Neural cell (in vitro differentiated cells): ENCODE measurements at regions not wholly inside any gene's neighbourhood (a gene's known extent, or its start where the extent isn't known, plus 50 kb on each side); places are given as distances from the start of the nearest gene placed in this dataset.

ENCODE experiments used
- H2AFZ ChIP-seq: fragments of 200-600, 300-800 bp; sonication (generic), shearing (Covaris generic); 2 replicates; pipeline ENCODE4 v1.6.0; 2014; ENCODE audit warnings: low read depth, mild to moderate bottlenecking, antibody characterized with exemption, low read length, moderate library complexity
- H3F3A ChIP-seq: fragments of 200-600 bp; shearing (Covaris generic); 2 replicates; pipeline ENCODE4 v1.6.1; 2016; ENCODE audit warnings: mild to moderate bottlenecking, moderate library complexity, mixed read lengths, antibody characterized with exemption, low read length; ENCODE audit not compliant: insufficient read depth, poor library complexity, severe bottlenecking
- H3K27ac ChIP-seq: fragments of 200-600, 300-800 bp; sonication (generic), shearing (Covaris generic); 2 replicates; pipeline ENCODE4 v1.5.1; 2014; ENCODE audit warnings: mild to moderate bottlenecking, low read length, moderate library complexity
- H3K27me3 ChIP-seq: fragments of 300-800, 200-600 bp; sonication (generic), shearing (Covaris generic); 2 replicates; pipeline ENCODE4 v1.6.0; 2014; ENCODE audit warnings: mild to moderate bottlenecking, low read depth, low read length, moderate library complexity; ENCODE audit not compliant: insufficient read depth
- H3K36me3 ChIP-seq: fragments of 300-800, 200-600 bp; sonication (generic), shearing (Covaris generic); 2 replicates; pipeline ENCODE4 v1.5.1; 2014; ENCODE audit warnings: mild to moderate bottlenecking, antibody characterized with exemption, low read length, moderate library complexity; ENCODE audit not compliant: insufficient read depth
- H3K4me2 ChIP-seq: fragments of 300-800, 200-600 bp; sonication (generic), shearing (Covaris generic); 2 replicates; pipeline ENCODE4 v1.6.0; 2014; ENCODE audit warnings: mild to moderate bottlenecking, low read length
- H3K4me3 ChIP-seq: fragments of 300-800, 200-600 bp; sonication (generic), shearing (Covaris generic); 2 replicates; pipeline ENCODE4 v1.5.1; 2014; ENCODE audit warnings: mild to moderate bottlenecking, low read length, moderate library complexity
- H3K79me2 ChIP-seq: fragments of 200-600 bp; shearing (Covaris generic); replicated peaks from 2 replicates; pipeline ENCODE4 v1.6.0; 2014; ENCODE audit warnings: mild to moderate bottlenecking, low read length, moderate library complexity; ENCODE audit not compliant: insufficient read depth
- H3K9ac ChIP-seq: fragments of 300-800, 200-600 bp; sonication (generic), shearing (Covaris generic); 2 replicates; pipeline ENCODE4 v1.6.1; 2016; ENCODE audit warnings: mild to moderate bottlenecking, low read length, mixed read lengths
- H3K9me2 ChIP-seq: fragments of 200-600 bp; shearing (Covaris generic); 2 replicates; pipeline ENCODE4 v1.6.1; 2016; ENCODE audit warnings: mild to moderate bottlenecking, low read length, mixed read lengths; ENCODE audit not compliant: insufficient read depth
- H3K9me3 ChIP-seq: fragments of 200-600, 300-800 bp; sonication (generic), shearing (Covaris generic); 2 replicates; pipeline ENCODE4 v1.6.1; 2016; ENCODE audit warnings: mild to moderate bottlenecking, mixed run types, low read length, moderate library complexity, mixed read lengths
- H4K20me1 ChIP-seq: fragments of 200-600 bp; shearing (Covaris generic); 2 replicates; pipeline ENCODE4 v1.6.1; 2016; ENCODE audit warnings: mild to moderate bottlenecking, mixed run types; ENCODE audit not compliant: insufficient read depth
- EP300 ChIP-seq: fragments of 450-650 bp; conservative IDR thresholded peaks from 2 replicates; pipeline ENCODE4 v1.6.1; 2014; ENCODE audit warnings: antibody characterized with exemption, mild to moderate bottlenecking, moderate library complexity; ENCODE audit not compliant: poor library complexity, severe bottlenecking
- EZH2 ChIP-seq: fragments of 200-600, 300-800 bp; shearing (Covaris generic), sonication (generic); IDR thresholded peaks from 2 replicates; pipeline ENCODE4 v1.6.1; 2014; ENCODE audit warnings: antibody characterized with exemption, low read length, borderline replicate concordance, mild to moderate bottlenecking; ENCODE audit not compliant: insufficient read depth, poor library complexity, severe bottlenecking
- MXI1 ChIP-seq: fragments of 450-650 bp; conservative IDR thresholded peaks from 2 replicates; pipeline ENCODE4 v1.6.1; 2014; ENCODE audit warnings: antibody characterized with exemption, mild to moderate bottlenecking; ENCODE audit not compliant: poor library complexity, severe bottlenecking
- POLR2AphosphoS5 ChIP-seq: IDR thresholded peaks from 2 replicates; pipeline ENCODE4 v1.6.1; 2012
- RAD21 ChIP-seq: fragments of 450-650 bp; conservative IDR thresholded peaks from 2 replicates; pipeline ENCODE4 v1.6.1; 2014; ENCODE audit warnings: antibody characterized with exemption, mild to moderate bottlenecking, moderate library complexity
- SMC3 ChIP-seq: fragments of 450-650 bp; conservative IDR thresholded peaks from 2 replicates; pipeline ENCODE4 v1.6.1; 2014; ENCODE audit warnings: antibody characterized with exemption, mild to moderate bottlenecking, moderate library complexity; ENCODE audit not compliant: poor library complexity
- TAF1 ChIP-seq: IDR thresholded peaks from 2 replicates; pipeline ENCODE4 v1.6.1; 2012; ENCODE audit warnings: low read depth
- TF ChIP-seq, protein P1 (sequence below): fragments of 450-650 bp; IDR thresholded peaks from 2 replicates; pipeline ENCODE4 v1.5.1; 2014; ENCODE audit warnings: antibody characterized with exemption, mild to moderate bottlenecking, moderate library complexity; ENCODE audit not compliant: poor library complexity, severe bottlenecking
- TF ChIP-seq, protein P2 (sequence below): IDR thresholded peaks from 2 replicates; pipeline ENCODE4 v1.6.1; 2012; ENCODE audit warnings: borderline replicate concordance

DNA sequence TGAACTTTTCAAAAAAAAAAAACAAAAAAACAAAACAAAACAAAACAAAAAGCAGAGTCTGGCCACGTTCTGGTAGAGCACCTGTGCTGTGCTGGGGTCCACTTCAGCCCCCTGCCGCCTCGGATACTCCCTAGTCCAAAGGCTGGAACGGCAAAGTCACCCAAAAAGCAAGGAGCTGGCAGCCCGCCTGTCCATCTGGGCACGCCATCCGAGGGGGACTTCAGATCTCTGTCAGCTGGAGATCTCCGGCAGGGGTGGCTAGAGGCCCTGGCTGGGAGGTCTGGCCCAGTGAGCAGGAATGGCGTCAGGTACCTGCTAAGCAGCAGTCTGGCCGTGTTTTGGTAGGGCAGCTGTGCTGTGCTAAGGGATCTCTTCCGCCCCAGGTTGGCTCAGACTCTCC is 152.3 kb upstream of the ZNF516 start:
- Histone ChIP-seq H3K9ac (no peak overlapping the region), H3K9me3 (no peaks in the 10 kb centered on the region), H3K9me2 (no peaks in the 10 kb centered on the region), H3K27ac (no peak overlapping the region), H3K27me3 (no peaks in the 10 kb centered on the region), H3K79me2 (no peaks in the 10 kb centered on the region), H3K4me2 (no peak overlapping the region), H3K36me3 (no peaks in the 10 kb centered on the region), H3F3A (no peaks in the 10 kb centered on the region), H3K4me3 (no peak overlapping the region), H4K20me1 (no peaks in the 10 kb centered on the region), H2AFZ (no peak overlapping the region)
- TF ChIP-seq, protein P1, sequence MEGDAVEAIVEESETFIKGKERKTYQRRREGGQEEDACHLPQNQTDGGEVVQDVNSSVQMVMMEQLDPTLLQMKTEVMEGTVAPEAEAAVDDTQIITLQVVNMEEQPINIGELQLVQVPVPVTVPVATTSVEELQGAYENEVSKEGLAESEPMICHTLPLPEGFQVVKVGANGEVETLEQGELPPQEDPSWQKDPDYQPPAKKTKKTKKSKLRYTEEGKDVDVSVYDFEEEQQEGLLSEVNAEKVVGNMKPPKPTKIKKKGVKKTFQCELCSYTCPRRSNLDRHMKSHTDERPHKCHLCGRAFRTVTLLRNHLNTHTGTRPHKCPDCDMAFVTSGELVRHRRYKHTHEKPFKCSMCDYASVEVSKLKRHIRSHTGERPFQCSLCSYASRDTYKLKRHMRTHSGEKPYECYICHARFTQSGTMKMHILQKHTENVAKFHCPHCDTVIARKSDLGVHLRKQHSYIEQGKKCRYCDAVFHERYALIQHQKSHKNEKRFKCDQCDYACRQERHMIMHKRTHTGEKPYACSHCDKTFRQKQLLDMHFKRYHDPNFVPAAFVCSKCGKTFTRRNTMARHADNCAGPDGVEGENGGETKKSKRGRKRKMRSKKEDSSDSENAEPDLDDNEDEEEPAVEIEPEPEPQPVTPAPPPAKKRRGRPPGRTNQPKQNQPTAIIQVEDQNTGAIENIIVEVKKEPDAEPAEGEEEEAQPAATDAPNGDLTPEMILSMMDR: no peak
- TF ChIP-seq SMC3: no peak
- TF ChIP-seq TAF1: no peak
- TF ChIP-seq, protein P2, sequence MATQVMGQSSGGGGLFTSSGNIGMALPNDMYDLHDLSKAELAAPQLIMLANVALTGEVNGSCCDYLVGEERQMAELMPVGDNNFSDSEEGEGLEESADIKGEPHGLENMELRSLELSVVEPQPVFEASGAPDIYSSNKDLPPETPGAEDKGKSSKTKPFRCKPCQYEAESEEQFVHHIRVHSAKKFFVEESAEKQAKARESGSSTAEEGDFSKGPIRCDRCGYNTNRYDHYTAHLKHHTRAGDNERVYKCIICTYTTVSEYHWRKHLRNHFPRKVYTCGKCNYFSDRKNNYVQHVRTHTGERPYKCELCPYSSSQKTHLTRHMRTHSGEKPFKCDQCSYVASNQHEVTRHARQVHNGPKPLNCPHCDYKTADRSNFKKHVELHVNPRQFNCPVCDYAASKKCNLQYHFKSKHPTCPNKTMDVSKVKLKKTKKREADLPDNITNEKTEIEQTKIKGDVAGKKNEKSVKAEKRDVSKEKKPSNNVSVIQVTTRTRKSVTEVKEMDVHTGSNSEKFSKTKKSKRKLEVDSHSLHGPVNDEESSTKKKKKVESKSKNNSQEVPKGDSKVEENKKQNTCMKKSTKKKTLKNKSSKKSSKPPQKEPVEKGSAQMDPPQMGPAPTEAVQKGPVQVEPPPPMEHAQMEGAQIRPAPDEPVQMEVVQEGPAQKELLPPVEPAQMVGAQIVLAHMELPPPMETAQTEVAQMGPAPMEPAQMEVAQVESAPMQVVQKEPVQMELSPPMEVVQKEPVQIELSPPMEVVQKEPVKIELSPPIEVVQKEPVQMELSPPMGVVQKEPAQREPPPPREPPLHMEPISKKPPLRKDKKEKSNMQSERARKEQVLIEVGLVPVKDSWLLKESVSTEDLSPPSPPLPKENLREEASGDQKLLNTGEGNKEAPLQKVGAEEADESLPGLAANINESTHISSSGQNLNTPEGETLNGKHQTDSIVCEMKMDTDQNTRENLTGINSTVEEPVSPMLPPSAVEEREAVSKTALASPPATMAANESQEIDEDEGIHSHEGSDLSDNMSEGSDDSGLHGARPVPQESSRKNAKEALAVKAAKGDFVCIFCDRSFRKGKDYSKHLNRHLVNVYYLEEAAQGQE: no peak
- no peak for TF ChIP-seq POLR2AphosphoS5
- TF ChIP-seq RAD21: no peak
- no peak for TF ChIP-seq EZH2
- no peak for TF ChIP-seq EP300
- TF ChIP-seq MXI1: no peak

DNA sequence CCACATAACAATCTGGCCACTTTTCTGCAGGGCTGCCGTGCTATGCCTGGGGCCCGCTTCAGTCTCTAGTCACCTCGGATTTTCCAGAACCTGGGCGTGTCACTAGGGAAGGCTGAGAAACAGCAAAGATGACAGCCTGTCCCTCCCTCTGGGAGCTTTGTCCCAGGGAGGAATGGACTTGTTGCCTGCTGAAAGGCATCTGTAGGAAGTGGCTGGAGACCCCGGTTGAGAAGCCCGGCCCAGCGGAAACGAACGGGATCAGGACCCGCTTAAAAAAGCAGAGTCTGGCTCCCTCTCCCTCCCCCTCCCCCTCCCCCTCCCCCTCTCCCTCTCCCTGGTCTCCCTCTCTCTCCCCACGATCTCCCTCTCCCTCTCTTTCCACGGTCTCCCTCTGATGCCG is 149.5 kb upstream of the ZNF516 start:
- Histone ChIP-seq H3K27me3 (no peaks in the 10 kb centered on the region), H3K27ac (no peak overlapping the region), H3K79me2 (no peaks in the 10 kb centered on the region), H3K4me2 (no peak overlapping the region), H3K9me2 (no peaks in the 10 kb centered on the region), H3F3A (no peaks in the 10 kb centered on the region), H3K36me3 (no peaks in the 10 kb centered on the region), H3K9me3 (no peaks in the 10 kb centered on the region), H4K20me1 (no peaks in the 10 kb centered on the region), H2AFZ (no peak overlapping the region), H3K4me3 (no peak overlapping the region), H3K9ac (no peak overlapping the region)
- TF ChIP-seq MXI1 (no peak), TAF1 (no peak), EP300 (no peak), SMC3 (no peak), POLR2AphosphoS5 (no peak), RAD21 (no peak), EZH2 (no peak)
- TF ChIP-seq, protein P1: no peak
- TF ChIP-seq, protein P2: no peak
